ENCODE measurements at regions not wholly inside any gene's neighbourhood (a gene's known extent, or its start where the extent isn't known, plus 50 kb on each side); places are given as distances from the start of the nearest gene placed in this dataset.

DNA sequence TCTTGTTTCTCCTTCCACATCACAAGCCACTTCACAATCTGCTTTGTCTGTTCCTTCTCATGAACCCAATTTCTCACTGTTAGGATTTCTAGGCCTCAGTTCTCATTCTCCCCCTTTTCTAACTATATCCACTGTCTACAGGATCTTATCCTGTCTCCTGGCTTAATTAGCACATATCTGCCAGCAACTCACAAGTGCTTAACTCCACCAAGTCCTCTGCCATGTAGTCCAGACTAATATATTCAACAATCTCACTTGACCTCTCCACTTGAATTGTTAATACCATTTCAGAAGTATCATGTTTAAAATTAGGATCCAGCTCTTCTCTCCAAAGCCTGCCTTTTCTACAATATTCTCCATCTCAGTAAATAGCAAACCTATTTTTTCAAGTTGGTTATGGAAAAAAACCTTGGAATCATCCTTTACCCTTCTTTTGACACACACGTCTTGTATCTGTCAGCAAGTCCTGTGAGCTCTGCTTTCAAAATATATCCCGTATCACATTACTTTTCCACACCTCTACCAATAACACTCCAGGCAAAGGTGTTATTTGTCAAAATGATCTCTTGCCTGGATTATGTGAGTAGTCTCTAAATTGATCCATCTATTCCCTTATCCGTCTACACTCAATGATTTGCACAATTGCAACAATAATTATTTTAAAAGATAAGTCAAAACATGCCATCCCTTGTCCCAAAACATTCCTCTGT, 127.2 kb upstream of the SLIT2 start:
- TF ChIP-seq, protein P1, sequence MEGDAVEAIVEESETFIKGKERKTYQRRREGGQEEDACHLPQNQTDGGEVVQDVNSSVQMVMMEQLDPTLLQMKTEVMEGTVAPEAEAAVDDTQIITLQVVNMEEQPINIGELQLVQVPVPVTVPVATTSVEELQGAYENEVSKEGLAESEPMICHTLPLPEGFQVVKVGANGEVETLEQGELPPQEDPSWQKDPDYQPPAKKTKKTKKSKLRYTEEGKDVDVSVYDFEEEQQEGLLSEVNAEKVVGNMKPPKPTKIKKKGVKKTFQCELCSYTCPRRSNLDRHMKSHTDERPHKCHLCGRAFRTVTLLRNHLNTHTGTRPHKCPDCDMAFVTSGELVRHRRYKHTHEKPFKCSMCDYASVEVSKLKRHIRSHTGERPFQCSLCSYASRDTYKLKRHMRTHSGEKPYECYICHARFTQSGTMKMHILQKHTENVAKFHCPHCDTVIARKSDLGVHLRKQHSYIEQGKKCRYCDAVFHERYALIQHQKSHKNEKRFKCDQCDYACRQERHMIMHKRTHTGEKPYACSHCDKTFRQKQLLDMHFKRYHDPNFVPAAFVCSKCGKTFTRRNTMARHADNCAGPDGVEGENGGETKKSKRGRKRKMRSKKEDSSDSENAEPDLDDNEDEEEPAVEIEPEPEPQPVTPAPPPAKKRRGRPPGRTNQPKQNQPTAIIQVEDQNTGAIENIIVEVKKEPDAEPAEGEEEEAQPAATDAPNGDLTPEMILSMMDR (IDR thresholded peaks at IDR 0.05), result no peak
- TF ChIP-seq SIN3A (IDR thresholded peaks at IDR 0.05; ENCODE audit: borderline replicate concordance, insufficient read depth, low read depth, low read length) (no peak), POLR2AphosphoS5 (IDR thresholded peaks at IDR 0.05; ENCODE audit: low read depth, low read length) (no peak)

Data from Panc1 (cell line).